NCI-H2107 treated with DMSO at 0.1 percent for 48 hours (cell line): ENCODE measurements at regions not wholly inside any gene's neighbourhood (a gene's known extent, or its start where the extent isn't known, plus 50 kb on each side); places are given as distances from the start of the nearest gene placed in this dataset.

Source experiments
- DNase-seq: peaks from one replicate; lab custom pipeline; 2025; ENCODE audit not compliant: unreplicated experiment; lab: John Stamatoyannopoulos, UW

DNA sequence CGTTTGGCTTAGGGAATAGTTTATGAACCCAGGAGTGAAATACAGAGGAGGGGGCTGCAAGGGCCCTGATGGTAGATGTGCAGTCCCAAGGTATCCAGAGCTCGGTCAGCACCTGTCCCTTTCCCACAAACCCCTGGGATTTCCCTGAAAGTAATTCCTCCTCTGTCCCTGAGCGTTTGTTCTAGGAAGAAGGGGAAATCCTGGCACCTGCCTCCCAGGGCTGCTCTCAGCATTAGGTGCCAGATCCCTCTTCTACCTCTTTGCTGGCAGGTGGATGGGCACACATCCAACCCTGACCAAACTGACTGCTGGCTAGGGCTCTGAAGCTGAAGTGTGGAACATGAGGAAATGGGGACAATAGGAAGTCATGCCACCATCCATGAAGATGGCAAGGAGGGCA lies 824.0 kb downstream of the SLC4A3 start:
- peak; percentile 37 for DNase-seq

GRCh38 chr2:220452561-220452960 lies 825.1 kb downstream of the SLC4A3 start:
- no peak for DNase-seq

DNA sequence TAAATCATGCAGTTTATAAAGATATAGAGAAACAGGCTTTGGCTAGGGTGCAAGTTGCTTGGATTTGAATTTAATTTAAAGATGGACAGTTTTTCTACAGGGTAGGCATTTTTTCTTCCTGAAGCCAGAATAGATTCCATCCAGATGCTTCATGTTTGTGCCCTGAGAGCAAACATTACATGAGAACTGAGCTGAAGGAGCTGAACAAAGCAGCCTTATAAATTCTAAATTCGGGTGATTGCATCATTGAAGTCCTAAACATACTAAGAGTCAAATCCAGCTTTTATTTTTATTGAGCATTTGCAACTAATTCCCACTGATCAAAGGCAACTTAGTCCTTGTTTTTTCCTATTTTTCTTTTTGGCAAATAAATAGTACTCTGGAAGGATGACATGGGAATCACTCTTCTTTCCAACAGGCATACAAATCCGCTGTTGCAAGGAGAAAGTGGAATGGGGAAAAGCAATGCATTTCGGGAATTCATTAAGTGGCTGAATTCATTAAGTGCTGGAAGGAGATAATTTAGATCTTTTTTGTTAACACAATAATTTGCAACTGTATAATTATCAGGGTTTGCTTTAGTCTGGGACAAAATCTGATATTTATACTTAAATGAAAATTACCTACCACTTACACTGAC lies 828.0 kb downstream of the SLC4A3 start:
- DNase-seq: no peak

- DNase-seq: no peak
Observed at GRCh38 chr2:220458051-220458450, 830.6 kb downstream of the SLC4A3 start.

DNA sequence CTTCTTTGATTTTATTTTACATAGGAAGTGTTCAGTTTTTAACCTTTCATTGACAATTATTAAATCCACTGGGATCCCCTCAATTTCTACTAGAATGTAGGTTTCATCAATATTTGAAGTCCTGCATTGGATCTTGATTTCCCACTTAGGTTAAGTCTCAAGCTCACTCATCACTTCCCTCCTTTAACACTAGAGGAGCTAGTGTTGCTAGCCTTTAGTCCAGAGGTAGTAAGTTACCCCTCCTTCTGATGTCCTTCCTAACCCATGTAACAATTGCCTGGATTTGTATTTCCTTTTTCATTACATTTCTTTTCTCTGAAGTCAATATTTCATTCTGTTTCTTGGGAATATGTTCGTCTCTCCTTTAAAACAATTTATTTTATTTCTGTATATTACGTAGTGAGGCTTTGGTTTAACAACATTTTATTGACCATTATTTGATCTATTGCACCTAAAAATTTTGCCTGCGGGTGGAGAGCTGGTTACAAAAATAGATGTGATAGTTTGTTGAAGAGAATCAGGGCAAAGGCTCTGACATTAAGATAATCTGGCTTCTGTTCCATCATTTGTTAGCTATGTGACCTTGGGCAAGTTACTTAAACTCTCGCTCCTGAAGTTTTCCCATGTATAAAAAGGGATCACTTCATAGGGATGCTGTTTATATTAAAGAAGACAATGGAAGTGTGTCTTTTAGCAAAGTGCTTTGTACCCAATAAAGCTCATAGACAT lies 833.0 kb downstream of the SLC4A3 start:
- no peak for DNase-seq

DNA sequence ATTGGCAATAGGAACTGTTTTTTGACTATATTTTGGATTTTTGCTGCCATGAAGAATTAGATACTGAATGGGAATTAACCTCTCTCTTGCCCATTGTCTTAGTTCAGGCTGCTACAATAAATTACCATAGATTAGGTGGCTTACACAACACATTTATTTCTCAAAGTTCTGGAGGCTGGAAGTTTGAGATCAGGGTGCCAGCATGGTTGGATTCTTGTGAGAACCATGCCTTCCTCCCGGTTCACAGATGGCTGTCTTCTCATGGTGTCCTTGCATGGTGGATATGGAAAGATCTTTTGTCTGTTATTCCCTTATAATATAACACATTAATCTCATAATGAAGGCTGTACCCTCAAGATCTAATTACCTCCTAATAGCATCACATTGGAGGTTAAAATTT lies 836.4 kb downstream of the SLC4A3 start:
- DNase-seq: no peak

GRCh38 chr2:220465700-220466099 lies 838.3 kb downstream of the SLC4A3 start:
- no peak for DNase-seq

DNA sequence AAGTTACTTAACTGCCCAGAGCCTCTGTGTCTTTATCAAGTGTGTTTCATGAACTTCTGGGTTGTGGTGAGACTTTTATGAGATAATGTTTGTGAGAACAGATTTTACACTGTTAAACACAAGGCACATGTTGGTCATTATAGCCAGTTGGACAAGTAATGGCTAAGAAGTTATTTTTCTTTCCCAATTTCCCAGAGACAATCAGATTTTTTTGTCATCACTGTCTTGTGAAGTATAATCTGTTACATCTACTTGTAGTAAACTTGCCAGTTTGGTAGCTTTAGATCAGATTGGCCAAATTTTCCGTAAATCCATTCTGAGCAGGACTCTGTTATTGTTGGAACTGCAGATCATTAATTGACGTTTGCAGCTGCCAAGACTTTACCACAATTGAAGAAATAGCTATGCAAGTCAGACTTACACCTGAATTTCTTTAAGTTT lies 838.8 kb downstream of the SLC4A3 start:
- no peak for DNase-seq

DNA sequence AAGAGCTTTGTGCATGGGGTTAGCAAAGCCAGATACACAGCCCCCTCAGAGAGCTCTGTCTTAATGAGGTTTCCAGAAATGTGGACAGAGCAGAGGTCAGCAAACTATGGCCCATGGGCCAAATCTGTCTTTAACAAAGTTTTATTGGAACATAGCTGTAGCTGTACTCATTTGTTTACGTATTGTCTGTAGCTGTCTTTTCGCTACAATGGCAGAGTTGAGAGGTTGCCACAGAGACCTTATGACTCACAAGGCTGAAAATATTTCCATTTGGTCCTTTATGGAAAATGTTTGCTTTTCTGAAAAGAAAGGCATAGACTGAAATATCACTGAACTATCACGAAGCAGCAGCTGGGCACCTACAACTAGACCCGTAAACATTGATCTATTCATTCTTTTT lies 841.8 kb downstream of the SLC4A3 start:
- no peak for DNase-seq

DNA sequence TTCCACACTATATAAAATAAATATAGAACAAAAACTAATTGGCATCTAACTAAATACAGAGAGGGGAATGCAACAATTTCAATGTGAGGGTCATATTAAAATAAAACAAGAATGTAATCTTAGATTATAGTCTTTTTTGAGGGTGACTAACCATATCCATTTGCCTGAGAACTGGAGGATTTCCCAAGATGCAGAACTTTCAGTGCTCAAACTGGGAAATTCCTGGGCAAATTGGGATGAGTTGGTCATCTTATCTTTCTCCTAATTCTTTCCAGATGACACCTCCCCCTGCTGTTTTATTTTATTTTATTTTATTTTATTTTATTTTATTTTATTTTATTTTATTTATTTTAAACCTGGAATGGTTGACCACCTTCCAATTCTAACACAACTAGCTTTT lies 846.2 kb downstream of the SLC4A3 start:
- no peak for DNase-seq

- DNase-seq: no peak
Observed at GRCh38 chr2:220476877-220477276, 849.4 kb downstream of the SLC4A3 start.

DNA sequence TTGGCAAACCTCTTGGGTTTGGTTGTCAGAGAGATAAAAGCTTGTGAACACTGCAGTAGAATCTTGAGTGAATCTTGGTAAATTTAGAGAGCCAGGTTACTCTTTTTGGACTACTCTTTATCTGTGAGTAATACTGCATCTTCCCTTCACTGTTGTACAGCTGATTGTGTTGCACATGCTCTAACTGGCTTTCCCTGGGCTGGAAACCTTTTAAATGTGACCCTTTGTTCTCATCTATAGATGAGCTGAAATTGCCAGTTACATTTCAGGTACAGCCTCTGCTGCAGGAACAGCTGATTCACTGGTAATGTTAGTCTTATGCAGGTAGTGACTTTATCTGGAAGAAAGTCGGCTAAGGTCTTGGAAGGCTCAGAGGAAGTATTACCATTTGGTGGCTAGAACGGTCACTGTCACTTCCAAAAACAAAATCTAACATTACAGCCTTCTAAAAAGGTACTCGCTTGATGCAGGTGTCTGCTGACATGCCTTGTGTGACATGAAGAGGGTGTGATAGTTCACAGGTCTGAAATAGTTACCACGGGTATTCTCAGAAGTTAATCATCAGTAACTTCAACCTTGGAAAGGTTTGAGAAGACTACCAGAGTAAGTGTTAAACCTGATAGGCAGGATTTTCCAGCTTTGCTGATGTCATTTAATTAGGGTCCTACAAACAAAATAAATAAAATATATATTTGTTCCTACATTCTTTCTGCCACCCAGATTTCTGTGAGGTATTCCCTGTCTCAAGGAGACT lies 851.1 kb downstream of the SLC4A3 start:
- DNase-seq: no peak

GRCh38 chr2:220482716-220483115 lies 855.3 kb downstream of the SLC4A3 start:
- no peak for DNase-seq

GRCh38 chr2:220489121-220489520 lies 861.7 kb downstream of the SLC4A3 start:
- DNase-seq: no peak

DNA sequence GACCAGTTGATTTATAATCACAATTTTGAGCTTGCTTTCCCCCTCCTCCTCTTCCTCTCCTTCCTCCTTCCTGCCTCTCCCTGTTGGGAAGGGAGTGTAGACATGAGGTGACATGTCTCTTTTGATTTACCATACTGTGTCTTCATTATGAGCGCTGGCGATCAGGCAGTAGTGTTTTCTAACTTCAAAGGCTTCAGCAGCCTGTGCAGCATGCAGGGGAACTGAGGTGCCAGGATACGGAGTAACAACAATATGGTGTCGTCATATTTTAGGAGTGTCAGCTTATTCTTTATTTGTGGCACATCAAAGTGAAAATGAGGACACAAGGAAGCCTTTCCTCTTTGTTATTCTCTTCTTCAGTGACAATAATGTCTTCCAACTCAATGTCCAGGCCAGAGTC lies 864.2 kb downstream of the SLC4A3 start:
- DNase-seq: no peak

GRCh38 chr2:220493871-220494525 lies 866.6 kb downstream of the SLC4A3 start:
- DNase-seq: no peak

GRCh38 chr2:220496513-220496912 lies 869.1 kb downstream of the SLC4A3 start:
- DNase-seq: no peak

DNA sequence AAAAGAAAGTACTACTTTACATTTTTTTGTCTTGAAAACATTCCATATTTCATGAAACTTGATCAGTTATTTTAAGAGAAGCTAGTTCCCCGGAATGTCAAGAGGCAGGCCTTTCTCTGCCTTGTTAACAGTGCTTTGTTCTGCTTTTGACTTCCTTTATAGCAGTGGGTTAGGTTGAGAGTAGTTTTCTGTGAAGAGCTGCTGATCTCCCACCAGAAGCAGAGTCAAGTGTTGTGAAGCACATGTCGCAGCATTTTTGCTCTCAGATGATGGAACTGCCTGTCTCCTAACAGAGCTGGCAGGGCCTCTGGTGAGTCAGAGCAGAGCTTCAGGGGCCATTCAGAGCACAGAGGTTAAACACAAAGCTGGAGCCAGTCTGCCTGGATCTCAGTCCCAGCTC lies 871.8 kb downstream of the SLC4A3 start:
- peak; percentile 21 for DNase-seq

- no peak for DNase-seq
Observed at GRCh38 chr2:220502539-220502938, 875.1 kb downstream of the SLC4A3 start.

GRCh38 chr2:220503431-220503830 lies 876.0 kb downstream of the SLC4A3 start:
- DNase-seq: no peak

DNA sequence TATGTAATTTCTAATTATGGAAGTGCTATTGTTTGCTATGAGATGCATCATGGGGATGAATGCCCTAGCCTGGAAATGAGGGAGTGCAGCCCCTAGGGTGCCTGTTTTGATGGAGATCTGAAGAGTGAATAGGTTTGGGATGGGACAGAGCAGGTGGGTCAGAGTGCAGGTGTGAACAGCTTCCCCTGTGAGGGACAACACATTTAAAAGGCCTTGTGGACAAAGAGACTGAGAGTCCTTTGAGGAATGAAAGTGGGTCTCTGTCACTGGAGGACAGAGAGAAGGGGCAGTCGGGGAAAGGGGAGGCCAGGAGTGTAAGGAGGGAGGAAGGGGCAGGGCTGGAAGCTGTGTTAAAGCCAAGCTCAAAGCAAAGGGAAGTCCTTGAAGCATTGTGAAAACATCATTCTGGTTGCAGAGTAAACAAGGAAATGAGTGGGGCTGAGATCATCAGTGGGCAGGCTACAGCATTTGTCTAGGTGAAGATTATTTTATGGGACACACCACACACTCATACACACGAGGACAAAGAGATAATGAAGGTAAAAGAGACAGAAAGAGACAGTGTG lies 877.6 kb downstream of the SLC4A3 start:
- peak; percentile 52 for DNase-seq
